OCI-M2 (cell line): ENCODE measurements at regions not wholly inside any gene's neighbourhood (a gene's known extent, or its start where the extent isn't known, plus 50 kb on each side); places are given as distances from the start of the nearest gene placed in this dataset.

ENCODE experiments used
- DNase-seq: peaks from one replicate; lab custom pipeline; 2025; ENCODE audit not compliant: unreplicated experiment; lab: John Stamatoyannopoulos, UW

DNA sequence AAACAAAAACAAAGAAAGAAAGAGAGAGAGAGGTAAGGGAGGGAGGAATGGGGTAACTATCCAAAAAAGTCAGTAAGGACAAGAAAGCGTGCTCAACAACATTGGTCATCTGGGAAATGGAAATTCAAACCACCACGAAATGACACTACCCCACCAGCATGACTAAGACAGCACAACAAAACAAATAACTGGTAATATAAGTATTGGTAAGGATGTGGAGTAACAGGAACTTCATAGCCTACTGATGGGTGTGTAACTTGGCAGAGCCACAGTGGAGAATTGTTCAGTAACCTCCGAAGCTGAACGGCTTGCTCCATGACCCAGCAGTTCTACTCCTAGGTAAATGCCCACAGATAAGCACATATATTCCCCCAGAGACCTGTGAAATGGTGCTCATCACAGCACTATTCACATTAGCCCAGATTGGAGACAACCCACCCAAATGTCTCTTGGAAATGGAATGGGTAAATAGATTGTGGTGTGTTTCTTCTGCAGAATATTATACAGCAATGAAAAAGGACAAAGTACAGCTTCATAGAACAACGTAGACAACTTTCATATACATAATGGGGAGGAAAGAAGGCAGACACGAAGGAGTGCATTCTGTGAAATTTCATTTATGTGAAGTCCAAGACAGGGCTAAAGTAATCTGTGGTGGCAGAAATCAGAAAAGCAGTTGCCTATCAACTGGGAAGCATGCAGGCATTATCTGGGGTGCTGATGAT lies 95.5 kb upstream of the ATP6AP2 start:
- DNase-seq, result no peak

DNA sequence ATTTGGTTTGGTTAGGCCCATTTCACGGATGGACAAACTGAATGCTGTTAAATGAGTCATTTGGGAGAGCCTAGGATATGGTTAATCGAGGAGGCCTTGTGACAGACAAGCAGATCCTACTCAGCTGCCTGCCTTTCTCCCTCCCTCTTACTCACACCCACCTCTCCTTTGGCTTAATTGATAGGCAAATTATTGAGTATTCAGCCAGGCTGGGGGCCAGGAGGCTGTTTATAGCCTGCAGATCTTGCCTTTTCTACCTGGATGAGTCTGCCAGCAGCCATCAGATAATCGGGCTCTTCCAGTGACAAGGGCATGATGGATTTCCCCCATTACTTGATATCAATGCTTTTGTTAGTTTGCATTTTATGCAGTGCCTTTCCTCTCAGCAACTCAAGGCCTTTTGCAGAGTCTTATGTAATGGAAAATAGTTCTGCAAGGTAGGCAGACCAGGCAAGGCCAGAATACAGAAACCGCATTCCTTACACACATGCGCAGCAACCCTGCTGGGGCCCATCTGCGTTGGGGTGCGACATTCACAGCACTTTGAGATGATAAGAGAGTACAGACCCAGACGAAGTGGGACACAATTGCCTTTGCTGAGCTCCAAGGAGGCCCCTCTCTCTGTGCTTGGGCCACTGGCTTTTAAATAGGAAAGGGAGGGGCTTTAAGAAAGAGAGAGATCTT lies 96.2 kb upstream of the ATP6AP2 start:
- no peak for DNase-seq

DNA sequence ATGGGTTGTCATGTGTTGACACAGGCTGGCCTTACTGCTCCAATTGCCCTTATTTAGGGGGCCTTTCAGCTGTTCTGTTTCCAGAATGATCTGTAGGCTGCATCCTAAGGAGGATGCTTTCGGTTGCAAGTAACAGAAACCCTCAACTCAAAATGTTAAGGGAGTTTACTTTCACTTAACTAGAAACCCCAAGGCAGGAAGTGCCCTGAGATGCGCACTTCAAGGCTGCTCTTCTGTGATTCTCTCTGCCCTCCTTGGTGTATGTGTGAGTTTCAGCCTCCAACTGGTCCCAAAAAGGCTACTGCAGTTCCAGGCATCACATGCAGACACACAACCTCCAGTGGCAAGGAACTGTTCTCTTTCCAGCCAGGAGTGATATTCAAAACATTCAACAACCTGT lies 97.3 kb upstream of the ATP6AP2 start:
- DNase-seq, result no peak

DNA sequence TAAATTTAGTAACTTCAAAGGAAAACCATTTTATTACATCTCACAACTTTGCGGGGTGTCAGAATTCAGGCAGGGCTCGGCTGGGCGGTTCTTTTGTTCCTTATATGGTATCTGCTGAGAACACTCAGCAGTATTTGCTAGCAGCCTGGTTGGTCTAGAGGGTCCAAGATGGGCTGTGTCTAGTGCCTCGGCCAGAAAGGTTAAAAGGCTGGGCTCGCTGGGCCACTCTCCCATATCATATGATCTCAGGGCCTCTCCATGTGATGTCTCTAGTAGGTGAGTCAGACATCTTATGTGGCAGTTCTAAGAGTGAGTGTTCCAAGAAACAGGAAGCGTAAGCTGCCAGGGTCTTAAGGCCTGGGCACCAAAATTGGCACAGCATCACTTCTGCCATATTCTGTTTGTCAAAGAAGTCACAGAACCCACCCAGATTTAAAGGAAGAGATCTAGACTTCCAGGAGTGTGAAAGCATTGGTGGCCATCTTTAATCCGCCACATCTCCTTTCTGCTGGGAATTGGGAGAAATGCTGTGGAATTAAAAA lies 100.9 kb upstream of the ATP6AP2 start:
- DNase-seq, result no peak

DNA sequence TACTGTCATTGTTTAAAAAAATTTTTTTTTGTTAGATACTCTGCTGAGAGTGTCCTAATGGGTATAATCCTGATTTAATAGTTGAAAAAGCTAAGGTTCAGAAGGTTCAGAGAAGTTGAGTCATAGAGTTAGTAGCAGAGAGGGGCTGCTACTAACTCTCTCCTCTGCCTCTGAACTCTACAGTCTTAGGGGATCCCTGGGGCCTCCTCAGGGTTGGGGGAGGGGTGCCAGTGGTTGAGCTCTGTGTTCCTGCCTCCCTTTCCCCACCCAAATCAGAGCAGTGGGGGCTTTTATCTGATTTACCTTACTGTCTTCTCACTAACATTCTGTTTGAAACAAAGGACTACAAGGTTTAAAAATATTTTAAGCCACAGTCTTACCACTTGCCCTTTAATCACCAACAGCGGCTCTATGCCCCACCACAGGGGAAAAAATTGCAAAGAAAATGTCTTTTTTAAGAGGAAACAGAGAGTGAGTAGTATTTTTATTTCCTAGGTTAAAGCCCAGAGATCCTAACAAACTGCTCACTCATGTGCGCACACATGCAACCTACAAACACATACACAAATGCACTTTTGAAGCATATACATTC lies 102.2 kb upstream of the ATP6AP2 start:
- DNase-seq, result no peak

DNA sequence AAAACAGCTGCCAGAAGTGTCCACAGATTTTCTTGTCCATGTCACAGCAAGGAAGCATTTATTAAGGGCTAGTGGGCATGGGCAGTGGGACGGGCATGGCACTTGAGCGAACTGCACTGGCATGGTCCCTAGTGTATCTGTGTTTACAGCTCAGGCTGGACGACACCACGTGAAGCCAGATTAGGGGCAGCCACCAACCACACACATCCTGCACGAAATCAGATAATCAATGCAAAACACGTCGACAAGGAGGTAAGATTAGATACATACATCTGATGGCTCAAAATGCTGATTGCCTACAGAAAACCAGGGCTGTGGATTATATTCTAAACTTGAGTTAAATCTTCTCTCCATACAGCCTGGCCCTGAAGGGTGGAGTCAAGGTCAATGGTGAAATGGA lies 103.8 kb upstream of the ATP6AP2 start:
- no peak for DNase-seq

DNA sequence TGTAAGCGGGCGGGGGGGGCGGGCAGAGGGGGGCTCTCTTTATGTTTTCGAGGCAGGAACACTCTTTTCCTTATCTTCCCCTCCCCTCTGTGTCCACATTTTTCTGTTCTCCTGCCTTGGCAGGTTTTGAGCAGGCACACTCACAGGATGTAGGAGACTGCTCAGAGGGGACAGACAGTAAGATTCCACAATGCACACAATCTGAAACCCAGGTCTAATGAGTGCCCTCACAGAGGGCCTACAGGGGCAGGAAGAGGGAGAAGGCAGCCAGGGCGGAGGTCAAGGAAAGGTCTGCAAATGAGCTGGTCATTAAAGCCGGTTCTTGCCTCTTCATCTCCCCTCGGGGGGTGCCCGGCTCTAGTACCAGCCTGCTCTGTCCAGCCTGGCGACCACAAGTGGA lies 106.1 kb upstream of the ATP6AP2 start:
- no peak for DNase-seq

DNA sequence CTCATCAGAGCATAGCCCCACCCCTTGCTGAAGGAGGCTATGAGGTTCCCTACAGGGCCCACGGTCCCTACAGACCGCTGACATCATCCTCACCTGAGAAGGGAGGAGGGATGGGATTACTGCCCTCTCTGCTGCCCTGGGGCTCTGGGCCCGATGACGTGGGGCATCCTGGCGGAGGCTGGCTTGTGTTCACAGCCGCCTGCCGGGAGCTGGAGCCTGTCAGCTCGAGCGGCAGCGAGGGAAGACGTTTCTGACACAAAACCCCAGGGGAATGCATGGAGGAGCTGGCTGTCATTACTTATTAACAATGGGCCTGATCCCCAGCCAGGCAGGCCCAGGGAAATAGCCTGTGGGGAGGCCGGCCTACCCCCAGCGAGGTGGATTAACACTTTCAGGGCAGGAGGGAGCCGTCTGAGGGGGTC lies 106.6 kb upstream of the ATP6AP2 start:
- DNase-seq, result no peak

DNA sequence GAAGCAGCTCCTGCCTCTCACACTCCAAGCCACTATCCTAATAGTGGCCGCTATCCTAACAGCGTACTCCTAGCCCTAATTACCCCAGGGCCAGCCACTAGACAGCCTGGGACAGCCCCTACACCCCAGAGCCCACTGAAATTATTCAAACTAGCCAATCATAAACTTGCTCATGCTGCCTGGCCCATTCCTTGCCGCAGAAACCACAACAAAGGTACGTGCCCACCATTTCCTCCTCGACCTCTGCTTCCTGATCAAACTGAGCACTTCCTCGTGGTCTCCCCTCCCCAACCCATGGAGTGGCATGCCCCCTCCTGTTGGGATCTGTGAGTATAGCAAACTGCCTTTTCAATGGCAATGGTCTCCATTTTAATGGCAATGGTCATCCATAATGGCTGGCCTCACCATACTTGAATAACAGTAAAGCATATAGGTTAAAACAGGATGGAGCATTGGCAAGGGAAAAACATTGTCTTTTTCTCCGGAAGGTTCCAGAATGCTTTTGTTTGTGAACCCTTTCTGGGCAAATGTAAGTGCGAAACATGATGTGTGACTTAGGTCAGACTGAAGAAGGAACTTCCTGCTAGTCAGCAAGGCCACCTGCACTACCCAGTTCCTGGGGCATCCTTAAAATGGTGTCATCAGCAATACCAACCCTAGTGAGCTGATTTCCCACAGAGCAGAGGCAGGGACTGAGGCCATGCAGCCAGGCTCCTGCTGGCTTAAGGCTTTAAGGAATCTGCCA lies 107.1 kb upstream of the ATP6AP2 start:
- DNase-seq, result no peak

DNA sequence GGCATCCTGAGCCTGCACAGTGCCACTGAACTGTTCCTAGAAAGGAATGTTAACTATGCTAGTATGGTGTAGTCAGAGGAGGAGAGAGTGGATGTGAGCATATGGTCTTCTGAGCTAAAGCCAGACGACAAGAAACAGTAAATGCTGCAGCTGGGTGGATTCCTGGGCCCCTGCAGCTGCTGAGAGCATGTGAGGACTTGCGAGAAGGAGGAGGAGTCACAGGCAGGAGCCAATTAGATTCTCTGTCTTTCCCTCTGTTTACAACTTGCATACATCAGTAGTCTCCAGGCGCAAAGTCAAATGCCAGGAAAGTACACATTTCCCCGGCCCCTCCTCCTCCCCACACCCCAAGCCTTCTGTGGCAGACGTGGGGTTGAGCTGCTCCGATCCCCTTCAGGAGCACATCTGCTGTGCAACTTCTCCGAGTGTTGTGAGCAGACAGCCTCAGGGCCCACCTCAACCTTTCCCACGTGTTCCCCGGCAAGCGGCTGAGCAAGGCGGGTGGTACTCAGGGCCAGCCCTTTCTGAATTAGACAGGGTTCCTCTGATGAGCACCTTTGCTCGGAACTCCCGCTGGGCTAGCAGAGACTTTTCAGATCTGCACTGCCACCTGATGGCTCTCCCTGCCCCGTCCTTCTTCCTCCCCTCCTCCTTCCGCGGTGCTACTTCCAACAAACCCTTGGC lies 108.7 kb upstream of the ATP6AP2 start:
- no peak for DNase-seq

DNA sequence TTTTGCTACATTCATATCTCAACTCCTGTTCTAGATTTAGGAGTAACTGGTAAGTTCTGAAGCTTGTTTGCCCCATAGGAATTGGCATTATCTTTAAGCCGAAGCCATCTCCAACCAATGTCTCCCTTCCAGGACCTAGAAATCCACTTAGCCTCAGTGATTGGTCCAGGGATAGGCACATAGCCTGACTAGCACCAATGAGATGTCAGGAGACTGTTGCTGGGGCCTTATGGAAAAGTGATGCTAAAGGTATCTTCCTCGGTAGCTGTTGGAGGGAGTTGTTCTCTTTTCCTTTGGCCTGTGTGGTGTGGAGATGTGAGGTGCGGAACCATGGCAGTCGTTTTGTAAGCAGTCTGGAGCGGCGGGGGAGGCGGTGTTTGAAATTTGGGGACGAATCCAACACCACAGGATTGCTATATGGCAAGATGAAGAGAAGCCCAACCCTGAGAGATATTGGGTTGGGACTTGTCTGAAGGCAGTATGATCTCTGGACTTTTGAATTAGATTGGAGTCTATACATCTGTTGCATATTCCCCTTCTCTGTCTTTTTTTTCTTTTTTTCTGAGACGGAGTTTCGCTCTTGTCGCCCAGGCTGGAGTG lies 109.8 kb upstream of the ATP6AP2 start:
- no peak for DNase-seq

DNA sequence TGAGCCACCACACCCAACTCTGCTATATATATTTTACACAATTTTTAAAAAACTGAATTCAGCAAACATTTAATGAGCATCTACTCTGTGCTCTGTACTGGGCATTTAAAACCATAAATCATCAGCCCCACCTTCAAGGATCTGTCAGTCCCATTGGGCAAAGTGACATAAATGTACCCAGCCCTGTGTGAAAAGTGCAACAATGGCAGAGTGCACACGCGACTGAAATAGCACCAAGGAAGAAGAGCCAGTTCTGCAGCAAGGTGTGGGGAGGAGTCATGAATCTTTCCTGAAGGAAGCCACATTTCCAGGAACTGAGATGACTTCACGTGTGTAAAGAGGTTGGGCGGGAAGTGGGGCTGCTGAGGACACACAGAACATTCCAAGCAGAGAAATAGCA lies 111.5 kb upstream of the ATP6AP2 start:
- DNase-seq, result no peak

DNA sequence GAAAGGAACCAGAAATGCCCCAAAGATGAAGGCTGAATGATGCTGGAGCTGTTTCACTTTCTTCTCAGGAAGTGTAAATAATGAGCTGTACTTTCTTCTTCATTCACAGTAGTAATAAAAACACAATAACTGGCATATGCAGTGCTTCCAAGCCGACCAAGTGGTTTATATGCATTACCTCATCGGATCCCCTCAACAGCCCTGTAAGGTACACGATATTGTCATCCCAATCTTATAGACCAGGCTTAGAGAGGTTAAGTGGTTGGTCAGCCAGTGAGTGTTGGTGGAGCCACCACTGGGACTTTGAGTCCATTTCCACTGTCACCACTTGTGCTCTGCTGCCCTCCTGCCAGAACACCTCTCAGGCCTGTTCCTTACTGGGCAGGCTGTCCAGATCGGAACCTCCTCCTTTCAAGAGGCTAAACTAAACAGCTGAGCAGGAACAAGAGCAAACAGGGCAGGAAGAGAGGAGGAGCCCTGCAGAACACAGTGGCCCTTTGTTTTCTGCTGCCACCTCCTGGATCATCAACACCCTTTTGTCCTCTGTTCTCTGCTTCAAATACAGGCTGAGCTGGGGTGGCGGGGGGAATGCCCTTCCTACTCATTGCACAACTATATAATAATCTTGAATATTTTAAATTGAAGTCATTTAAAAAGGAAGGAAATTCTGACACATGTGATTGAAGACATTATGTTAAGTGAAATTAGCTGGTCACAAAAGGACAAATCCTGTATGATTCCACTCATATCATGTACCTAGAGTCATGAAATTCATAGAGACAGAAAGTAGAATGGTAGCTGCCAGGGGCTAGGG lies 112.5 kb upstream of the ATP6AP2 start:
- no peak for DNase-seq

DNA sequence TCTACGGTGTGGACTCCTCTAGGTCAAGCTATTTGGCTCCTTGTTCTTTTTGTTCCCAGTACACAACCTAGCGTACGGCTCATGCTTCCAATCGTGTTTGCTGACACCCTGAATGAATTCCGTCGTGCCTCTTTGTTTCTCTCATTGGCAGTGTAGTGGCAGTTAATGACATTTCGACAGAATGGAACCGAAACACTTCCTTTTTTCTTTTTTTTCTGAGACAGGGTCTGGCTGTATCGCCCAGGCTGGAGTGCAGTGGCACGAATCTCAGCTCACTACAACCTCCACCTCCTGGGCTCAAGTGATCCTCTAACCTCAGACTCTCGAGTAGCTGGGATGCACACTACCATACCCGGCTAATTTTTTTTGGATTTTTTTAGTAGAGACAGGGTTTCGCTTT lies 113.3 kb upstream of the ATP6AP2 start:
- DNase-seq, result no peak

DNA sequence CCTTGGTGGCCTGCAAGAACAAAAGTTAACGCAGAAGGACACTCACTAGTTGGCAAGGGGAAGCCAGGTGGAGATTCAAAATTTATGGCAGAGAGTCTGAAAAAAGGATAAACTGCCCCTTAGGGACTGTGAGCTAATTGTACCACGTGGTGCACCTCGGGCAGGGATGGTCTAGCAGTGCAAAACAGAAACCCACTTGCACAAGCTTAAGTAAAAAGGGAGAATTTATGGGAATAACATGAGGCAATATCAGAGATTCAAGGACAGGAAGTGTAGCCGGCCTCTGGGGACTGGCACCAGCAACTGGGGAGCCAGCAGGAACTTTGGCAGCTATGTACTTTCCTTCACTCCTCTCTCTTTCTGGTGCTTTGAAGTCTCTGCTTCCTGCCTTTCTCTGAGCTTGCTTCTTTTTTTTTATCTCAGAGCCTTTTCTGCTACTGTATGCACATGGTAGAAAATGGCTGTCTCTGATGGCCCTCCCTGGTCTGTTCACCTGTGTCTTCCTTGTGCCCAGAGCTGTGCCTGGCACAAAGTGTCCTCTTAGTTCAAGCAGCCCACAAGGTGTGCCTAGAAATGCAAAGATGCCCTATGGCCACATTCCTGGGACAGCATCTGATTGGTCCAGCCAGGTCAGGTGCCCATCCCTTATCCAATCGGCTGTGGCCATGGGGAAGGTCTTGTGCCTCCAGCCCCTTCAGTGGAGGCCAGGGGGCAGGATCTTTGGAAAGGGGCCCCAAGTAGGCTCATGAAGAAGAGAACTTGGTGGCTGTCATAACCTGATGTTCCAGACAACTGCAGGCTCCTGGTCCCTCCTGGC lies 114.8 kb upstream of the ATP6AP2 start:
- DNase-seq, result no peak

DNA sequence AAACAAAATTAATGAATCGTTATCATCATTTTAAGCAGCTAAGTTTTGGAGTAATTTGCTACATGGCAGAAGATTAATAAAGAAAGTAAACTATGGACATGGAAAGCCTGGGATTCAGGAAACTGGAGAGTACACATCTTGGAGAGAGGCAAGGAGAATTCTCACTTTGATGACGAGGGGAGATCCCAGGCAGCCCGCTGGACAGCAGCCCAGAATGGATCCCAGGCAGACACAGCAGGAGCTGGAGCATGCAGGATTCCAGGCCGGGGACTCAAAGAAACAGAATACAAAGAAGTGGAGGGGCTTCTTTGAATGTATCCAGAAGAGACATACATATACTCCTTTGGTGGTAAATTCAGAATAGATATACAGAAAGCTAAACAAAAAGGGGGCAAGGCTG lies 118.0 kb upstream of the ATP6AP2 start:
- DNase-seq, result no peak

DNA sequence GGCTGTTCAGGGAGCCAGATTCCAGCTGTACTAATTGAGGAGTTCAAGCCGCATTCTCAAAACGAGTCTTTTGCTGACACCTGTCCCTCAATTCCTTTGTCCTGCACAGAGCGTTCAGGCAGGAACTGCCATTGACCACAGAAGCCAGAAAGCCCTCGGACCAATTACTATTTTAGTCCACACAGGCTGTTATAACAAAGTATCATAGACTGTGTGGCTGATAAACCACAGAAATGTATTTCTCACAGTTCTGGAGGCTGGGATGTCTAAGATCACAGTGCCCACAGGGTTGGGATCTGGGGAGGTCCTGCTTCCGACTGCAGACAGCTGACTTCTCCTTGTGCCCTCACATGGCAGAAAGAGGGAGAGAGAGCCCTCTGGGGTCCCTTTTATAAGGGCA lies 119.8 kb upstream of the ATP6AP2 start:
- no peak for DNase-seq

DNA sequence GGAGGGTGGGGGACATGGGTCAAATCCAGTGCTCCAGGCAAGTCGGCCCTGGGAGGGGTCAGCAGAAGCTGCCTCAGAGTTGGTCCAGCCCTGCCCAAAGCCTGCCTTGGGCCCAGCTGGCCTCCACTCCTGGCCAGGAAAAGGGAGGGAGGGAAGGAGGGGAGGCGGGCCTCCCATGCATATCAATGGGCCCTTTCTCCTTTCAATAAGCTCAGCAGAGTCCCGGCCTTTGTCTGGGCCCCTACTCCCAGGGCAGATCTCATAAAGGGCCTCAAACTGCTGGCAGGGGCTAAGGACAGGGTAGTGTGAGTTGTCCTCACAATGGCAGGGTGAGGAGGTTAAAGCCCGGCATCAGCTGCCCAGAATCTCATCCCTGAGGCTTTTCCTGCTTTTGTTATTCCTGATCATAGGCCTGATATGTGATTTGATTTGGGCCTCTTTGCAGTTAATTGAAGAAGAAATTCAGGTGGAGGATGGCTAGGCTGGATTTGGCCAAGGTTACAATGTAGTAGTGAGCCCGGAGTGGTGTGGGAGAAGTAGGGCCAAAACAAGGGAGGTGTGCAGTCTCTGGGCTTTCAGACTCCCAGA lies 121.1 kb upstream of the ATP6AP2 start:
- DNase-seq, result no peak

DNA sequence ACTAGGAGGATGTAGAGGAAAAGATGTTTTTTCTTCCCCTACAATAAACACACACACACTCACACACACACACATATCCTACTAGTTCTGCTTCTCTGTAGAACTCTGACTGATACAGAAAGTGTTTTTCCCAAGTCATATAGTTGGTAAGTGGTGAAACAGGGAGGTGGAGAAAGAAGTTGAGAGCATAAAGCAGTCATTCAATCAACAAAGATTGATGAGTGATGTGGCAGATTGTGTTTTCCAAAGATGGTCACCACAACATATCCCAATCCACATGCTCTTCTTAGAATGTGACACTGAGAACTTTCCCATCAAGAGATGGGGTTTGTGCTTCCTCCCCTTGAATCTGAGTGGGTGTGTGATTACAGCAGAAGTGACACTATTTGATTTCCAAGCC lies 123.4 kb upstream of the ATP6AP2 start:
- DNase-seq, result no peak
